CD4-positive, alpha-beta T cell treated with Interferon alpha-2 for 1 hour (primary cell): ENCODE measurements at regions not wholly inside any gene's neighbourhood (a gene's known extent, or its start where the extent isn't known, plus 50 kb on each side); places are given as distances from the start of the nearest gene placed in this dataset.
"Not testable (repeated sequence)": the region's sequence is repeated elsewhere in the genome, so short reads cannot be mapped to it uniquely, and the experiment has no call there.

Experiments used
- DNase-seq, 2 donors: peaks; one replicate each; pipeline ENCODE4 v3.0.0-alpha.2; 2020 to 2022

GRCh38 chr10:70991140-70992124, 103.1 kb upstream of the PCBD1 start:
- DNase-seq, result no peak

DNA sequence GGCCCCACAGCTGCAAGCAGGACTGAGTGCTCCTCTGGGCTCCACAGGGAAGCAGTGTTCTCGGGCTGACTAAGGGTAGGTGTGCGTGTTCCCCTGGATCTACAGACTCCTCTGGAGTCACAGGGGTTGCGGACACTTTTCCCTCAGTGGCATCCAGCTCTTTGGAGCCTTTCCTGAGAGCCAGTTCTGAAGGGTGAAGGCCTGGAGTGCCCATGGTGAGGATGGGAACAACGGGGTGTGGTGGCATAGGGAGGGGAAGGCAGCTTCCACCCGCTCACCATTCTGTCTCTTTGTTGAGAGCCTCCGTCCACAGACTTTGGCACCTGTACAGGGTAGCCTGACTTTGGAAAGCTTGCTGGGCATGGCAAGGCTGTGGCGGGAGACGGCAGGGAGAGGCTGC, 104.1 kb upstream of the PCBD1 start:
- no peak for DNase-seq

GRCh38 chr10:70993051-70993450, 104.7 kb upstream of the PCBD1 start:
- DNase-seq, result no peak

DNA sequence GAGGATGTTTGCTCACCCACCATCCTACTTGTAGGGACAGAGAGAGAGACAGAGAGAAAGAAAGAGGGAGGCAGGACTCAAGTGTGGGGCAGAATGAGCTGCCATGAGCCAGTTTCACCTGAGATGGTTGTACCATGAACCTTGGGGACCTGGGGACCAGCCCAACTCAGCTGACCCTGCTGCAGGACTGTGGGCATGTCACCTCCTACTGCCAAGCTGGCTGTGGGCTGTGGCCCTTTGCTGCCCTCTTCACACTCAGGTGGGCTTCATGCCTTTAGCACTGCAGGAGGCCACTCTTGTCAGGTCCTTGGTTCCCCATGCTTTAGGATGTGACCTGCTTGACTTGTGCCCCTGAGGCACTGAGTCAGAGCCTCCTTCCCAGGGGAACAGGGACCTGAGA, 108.2 kb upstream of the PCBD1 start:
- DNase-seq, result no peak

- no peak for DNase-seq
Measured at GRCh38 chr10:70997236-70997635, 108.9 kb upstream of the PCBD1 start.

GRCh38 chr10:70998086-70998485, 109.7 kb upstream of the PCBD1 start:
- no peak for DNase-seq

DNA sequence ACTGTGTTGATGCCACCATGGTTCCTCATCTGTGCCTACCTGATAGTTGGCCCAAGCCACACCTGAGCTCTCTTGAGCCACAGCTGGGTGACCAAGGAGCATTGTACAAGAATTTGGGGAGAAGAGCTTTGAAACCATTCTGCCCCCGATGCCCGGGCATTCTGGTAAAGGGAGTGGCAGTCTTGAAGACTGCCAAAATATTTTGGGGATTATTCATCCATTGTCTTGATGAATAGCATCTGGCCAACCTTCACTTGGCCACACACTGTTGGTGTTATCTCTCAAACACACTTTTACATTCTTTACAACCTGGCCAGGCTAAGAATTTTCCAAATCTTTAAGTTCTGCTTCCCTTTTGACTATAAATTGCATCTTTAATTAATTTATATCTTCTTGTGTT, 113.1 kb upstream of the PCBD1 start:
- DNase-seq, result no peak

DNA sequence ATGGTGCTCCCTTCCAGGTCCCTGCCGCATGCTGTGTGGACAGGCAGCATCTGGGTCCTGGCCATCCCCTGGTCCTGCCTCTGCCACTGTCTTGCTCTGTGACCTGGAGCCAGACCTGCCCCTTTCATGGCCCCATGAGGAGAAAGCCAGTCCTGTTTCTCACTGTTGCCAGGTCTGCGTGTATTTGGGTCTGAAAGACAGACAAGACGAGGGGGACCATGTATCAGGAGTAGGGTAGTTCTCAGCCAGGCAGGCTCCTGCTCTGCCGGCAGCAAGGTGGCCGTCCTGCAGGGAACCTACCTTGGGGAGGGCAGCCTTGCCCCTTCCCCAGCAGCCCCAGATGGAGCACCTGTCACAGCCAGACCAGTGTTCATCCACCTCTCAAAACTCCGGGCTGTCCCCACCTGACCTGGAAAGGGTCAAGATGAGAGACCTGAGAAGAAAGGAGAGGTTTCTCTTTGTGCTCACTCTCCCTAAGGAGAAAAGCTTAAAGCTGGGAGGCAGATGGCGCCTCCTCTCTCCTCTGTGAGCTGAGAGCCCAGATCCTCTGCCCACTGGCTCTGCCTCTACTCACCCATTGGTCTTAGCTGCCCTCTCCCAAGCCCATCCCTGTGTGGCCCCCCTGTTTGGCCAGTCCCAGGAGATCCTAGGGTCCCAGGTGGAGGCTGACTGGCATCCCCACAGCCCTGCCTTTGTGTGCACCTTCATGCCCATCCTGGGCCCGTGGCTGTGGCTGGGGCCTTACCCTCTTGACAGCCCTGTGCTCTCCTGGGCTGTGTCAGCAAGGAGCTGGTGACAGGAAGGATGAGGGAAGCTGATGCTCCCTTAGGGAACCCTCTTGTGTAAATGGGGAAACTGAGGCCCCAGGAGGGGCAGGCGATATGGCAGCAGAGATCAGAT, 116.1 kb upstream of the PCBD1 start:
- no peak for DNase-seq

GRCh38 chr10:71005337-71006305, 117.3 kb upstream of the PCBD1 start:
- no peak for DNase-seq

- DNase-seq, result no peak
Measured at GRCh38 chr10:71006506-71006905, 118.1 kb upstream of the PCBD1 start.

GRCh38 chr10:71007516-71007915, 119.2 kb upstream of the PCBD1 start:
- DNase-seq, result no peak

DNA sequence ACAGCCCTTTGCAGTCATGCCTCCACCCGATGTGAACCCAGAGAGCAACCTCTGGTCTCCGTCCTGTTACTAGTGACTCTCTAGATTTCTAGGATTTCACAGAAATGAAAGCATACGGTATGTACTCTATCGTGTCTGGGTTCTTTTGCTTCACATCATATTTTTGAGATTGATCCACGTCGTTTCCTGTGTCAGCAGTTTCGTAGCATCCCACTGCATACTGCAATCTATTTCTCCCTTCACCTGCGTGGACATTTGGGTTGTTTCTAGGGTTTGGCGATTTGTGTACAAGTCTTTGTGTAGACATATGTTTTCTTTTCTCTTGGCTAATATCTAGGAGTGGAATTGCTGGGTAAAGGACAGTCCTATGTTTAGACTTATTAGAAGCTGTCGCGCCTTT, 119.8 kb upstream of the PCBD1 start:
- DNase-seq, result no peak

DNA sequence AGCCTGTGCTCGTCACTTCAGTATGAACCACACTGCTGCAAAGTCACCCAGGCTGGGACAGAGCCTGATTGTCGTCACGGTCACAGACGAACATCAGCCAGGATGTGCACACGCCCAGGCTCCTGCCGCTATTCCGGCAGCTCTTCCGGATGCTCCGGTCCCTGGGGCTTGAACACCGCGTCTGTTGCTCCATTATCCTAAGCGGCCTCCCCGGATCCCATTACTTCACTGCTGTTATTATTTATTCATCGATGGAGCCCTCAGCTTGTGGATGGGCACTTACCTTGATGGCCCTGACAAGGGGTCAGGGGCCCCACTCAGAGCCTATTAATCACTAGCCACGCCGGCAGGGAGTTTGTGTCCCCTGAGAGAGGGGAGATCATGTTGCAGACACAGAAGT, 120.8 kb upstream of the PCBD1 start:
- no peak for DNase-seq

- DNase-seq, result no peak
Measured at GRCh38 chr10:71010730-71011129, 122.4 kb upstream of the PCBD1 start.

DNA sequence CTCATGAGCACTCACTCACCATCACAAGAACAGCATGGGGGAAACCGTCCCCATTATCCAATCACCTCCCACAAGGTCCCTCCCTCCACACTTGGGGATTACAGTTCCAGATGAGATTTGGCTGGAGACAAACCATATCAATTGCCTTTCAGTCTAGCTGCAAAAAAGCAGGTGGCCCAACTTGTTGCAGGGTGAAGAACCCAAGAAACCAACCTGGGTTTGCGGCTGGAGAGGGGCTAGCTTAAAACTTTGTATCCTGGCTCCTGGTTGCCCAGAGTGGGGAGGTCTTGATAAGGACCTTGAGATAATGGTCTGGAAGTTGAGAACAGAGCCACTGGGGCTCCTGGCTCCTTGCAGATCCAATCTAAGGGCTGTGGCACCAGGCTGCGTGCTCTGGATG, 122.8 kb upstream of the PCBD1 start:
- no peak for DNase-seq

- no peak for DNase-seq
Measured at GRCh38 chr10:71014021-71014805, 125.8 kb upstream of the PCBD1 start.

DNA sequence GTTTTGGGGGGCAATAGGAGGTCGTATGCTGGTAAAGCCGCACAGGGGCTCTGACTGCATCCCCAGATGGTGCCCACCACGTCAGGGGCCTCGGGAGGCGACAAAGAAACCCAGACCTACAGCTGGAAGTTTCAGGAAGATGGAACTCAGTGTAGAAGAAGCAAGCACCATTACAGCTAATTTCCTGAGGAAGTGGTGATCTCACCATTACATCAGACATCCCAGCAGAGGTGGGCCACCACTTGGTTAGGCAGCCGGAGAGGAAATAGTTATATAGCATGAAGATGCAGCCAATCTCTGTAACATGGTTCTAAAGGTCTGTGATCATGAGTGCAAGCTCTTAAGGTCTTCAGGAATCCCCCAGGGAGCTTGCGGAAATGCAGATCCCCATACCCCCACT, 127.3 kb upstream of the PCBD1 start:
- DNase-seq, result no peak

DNA sequence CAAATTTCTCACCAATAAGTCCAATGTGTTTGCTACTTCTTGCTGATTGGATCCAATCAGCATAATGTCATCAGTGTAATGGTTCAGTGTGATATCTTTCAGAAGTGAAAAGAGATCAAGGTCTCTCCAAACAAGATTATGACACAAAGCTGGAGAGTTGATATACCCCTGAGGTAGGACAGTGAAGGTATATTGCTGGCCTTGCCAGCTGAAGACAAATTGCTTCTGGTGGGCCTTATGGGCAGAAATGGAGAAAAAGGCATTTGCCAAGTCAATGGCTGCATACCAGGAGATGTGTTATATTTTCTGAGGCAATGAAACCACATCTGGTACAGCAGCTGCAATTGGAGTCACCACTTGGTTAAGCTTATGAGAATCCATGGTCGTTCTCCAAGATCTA, 131.7 kb upstream of the PCBD1 start:
- not testable (repeated sequence) for DNase-seq

GRCh38 chr10:71021402-71021801, 133.0 kb upstream of the PCBD1 start:
- DNase-seq, result no peak

- DNase-seq, result no peak
Measured at GRCh38 chr10:71023704-71024283, 135.4 kb upstream of the PCBD1 start.

GRCh38 chr10:71024490-71024889, 136.1 kb upstream of the PCBD1 start:
- no peak for DNase-seq
